ENCODE measurements at regions not wholly inside any gene's neighbourhood (a gene's known extent, or its start where the extent isn't known, plus 50 kb on each side); places are given as distances from the start of the nearest gene placed in this dataset.

- Histone ChIP-seq H4K91ac (ENCODE audit: insufficient read depth, low read depth, low read length) (no peak overlapping the region), H3K4ac (ENCODE audit: low read depth, low read length) (no peak overlapping the region), H3K9me1 (ENCODE audit: insufficient read depth, low read length) (no peaks in the 10 kb centered on the region), H3K36me3 (ENCODE audit: control insufficient read depth, insufficient read depth, low read length) (no peaks in the 10 kb centered on the region), H3K79me1 (ENCODE audit: low read depth in 1 of 2, low read length in 2 of 2) (no peaks in the 10 kb centered on the region), H4K5ac (ENCODE audit: low read depth, low read length) (no peak overlapping the region), H3K4me2 (ENCODE audit: low read depth, low read length) (no peak overlapping the region), H4K8ac (ENCODE audit: low read depth in 2 of 2, low read length in 2 of 2) (no peak overlapping the region), H3K56ac (ENCODE audit: extremely low read depth, insufficient read depth, low read length) (no peak overlapping the region), H3K9ac (ENCODE audit: low read depth, low read length) (no peak overlapping the region), H3K27ac (ENCODE audit: insufficient read depth, low read length) (no peak overlapping the region), H3K4me1 (ENCODE audit: control insufficient read depth, insufficient read depth, low read length) (no peaks in the 10 kb centered on the region), H3K18ac (ENCODE audit: low read depth, low read length) (no peak overlapping the region), H2AK5ac (ENCODE audit: low read depth, low read length) (no peak overlapping the region), H3K9me3 (ENCODE audit: control insufficient read depth, insufficient read depth, low read length) (no peaks in the 10 kb centered on the region; the same call in 1 of the 2 replicates), H3K14ac (replicated peaks; ENCODE audit: low read depth, low read length) (no peak overlapping the region), H4K20me1 (ENCODE audit: insufficient read depth, low read length) (no peaks in the 10 kb centered on the region), H3K4me3 (ENCODE audit: insufficient read depth, low read depth, low read length) (no peak overlapping the region), H2BK5ac (ENCODE audit: low read depth, low read length, poor library complexity, severe bottlenecking) (no peak overlapping the region), H2BK120ac (ENCODE audit: low read depth, low read length) (no peak overlapping the region), H3K27me3 (ENCODE audit: control insufficient read depth, insufficient read depth, low read length) (no peaks in the 10 kb centered on the region), H2AK9ac (replicated peaks; ENCODE audit: low read depth, low read length, poor library complexity) (no peak overlapping the region), H2AFZ (replicated peaks; ENCODE audit: low read length, poor library complexity) (no peak overlapping the region), H2BK20ac (ENCODE audit: low read depth, low read length) (no peak overlapping the region), H2BK15ac (ENCODE audit: low read depth, low read length) (no peak overlapping the region), H3K23ac (ENCODE audit: low read depth, low read length) (no peak overlapping the region)
- DNase-seq (no peak), ATAC-seq (ENCODE audit: low read depth) (no peak)
- no peak for TF ChIP-seq BHLHE40 (IDR thresholded peaks at IDR 0.05; ENCODE audit: low read depth, low read length)
- TF ChIP-seq MXI1 (IDR thresholded peaks at IDR 0.05; ENCODE audit: borderline replicate concordance, low read depth, low read length): no peak
- no peak for TF ChIP-seq POLR2A (IDR thresholded peaks at IDR 0.05; ENCODE audit: low read depth, low read length)
- TF ChIP-seq FOS (IDR thresholded peaks at IDR 0.05; ENCODE audit: low read depth, low read length): no peak
- in situ Hi-C loops (cut with MboI; ENCODE audit: low sequenced_read_pairs): no loop called here
- WGBS, 2 experiments (ENCODE audit: extremely low coverage in 2 of 2, insufficient read length in 1 of 2): no CpG with 5 or more reads among the region's 2 CpGs
- ChIA-PET CTCF (no interaction called here), POLR2A (ENCODE audit: unreplicated experiment) (no interaction called here)
- intact Hi-C loops (cut with micrococcal nuclease): no loop called here
- dilution Hi-C loops (cut with HindIII; ENCODE audit: low sequenced_read_pairs, unreplicated experiment): no loop called here
- BruUV-seq (replicated peaks): no TSS peak
Measured at GRCh38 chr11:91846649-91847048, 378.0 kb upstream of the FAT3 start.

All from IMR-90 (cell line).